ENCODE measurements at regions not wholly inside any gene's neighbourhood (a gene's known extent, or its start where the extent isn't known, plus 50 kb on each side); places are given as distances from the start of the nearest gene placed in this dataset.
"Not testable (repeated sequence)": the region's sequence is repeated elsewhere in the genome, so short reads cannot be mapped to it uniquely, and the experiment has no call there.

DNA sequence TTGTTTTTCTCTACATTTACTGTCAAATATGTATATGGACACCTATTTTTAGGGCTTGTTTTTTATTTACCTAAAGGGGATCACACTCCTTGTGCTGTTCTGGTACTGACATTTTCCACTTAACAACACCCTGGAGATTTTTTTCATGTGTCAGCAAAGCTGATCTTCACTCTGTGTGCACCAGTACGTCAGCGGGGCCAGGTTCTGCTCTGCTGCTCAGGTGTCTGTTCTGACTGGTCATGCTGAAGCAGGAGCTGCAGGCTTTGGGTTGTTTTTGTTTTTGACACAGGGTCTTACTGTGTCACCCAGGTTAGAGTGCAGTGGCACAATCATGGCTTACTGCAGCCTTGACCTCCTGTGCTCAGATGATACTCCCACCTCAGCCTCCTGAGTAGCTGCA is 81.9 kb upstream of the CCND2 start:
- DNase-seq (ENCODE audit: low read depth, low spot score): no peak
- Histone ChIP-seq H3K4me3 (ENCODE audit: low read depth, low read length) (no peak overlapping the region), H3K27me3 (ENCODE audit: control insufficient read depth, insufficient read depth, low read length) (no peaks in the 10 kb centered on the region), H3K9me3 (ENCODE audit: control insufficient read depth, insufficient read depth, low read length) (no peaks in the 10 kb centered on the region), H3K27ac (ENCODE audit: low read depth, low read length) (no peak overlapping the region)
- CTCF ChIA-PET: interaction anchor here (1.1 kb wide), 1 partner anchor 84 kb away, joined by 4 read pairs; no protein-coding TSS in a partner anchor
- POLR2A ChIA-PET: no interaction called here
- TF ChIP-seq, protein P1, sequence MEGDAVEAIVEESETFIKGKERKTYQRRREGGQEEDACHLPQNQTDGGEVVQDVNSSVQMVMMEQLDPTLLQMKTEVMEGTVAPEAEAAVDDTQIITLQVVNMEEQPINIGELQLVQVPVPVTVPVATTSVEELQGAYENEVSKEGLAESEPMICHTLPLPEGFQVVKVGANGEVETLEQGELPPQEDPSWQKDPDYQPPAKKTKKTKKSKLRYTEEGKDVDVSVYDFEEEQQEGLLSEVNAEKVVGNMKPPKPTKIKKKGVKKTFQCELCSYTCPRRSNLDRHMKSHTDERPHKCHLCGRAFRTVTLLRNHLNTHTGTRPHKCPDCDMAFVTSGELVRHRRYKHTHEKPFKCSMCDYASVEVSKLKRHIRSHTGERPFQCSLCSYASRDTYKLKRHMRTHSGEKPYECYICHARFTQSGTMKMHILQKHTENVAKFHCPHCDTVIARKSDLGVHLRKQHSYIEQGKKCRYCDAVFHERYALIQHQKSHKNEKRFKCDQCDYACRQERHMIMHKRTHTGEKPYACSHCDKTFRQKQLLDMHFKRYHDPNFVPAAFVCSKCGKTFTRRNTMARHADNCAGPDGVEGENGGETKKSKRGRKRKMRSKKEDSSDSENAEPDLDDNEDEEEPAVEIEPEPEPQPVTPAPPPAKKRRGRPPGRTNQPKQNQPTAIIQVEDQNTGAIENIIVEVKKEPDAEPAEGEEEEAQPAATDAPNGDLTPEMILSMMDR (IDR thresholded peaks at IDR 0.05; ENCODE audit: low read depth, low read length): no peak

DNA sequence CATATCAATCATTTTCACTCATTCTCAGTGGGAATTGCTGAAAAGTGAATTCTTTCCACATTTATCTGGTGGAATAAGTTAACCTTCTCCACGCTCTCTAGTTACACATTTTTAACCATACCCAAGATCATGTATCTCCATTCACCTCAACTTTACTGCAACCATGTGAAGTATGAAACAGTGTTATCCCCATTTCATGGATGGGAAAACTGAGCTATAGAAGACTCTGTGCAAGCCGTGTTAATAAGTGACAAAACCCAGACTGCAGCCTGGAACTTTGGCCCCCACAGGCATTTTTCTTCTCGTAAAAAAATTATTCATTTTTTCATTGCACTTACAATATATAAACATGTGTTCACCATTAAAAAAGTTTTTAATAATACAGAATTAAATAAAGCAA is 82.4 kb upstream of the CCND2 start:
- H3K4me3 ChIP-seq (ENCODE audit: low read depth, low read length): no peak overlapping the region
- H3K27me3 ChIP-seq (ENCODE audit: control insufficient read depth, insufficient read depth, low read length): no peaks in the 10 kb centered on the region
- POLR2A ChIA-PET: no interaction called here
- no peak for DNase-seq (ENCODE audit: low read depth, low spot score)
- CTCF ChIA-PET: no interaction called here
- H3K27ac ChIP-seq (ENCODE audit: low read depth, low read length): no peak overlapping the region
- H3K9me3 ChIP-seq (ENCODE audit: control insufficient read depth, insufficient read depth, low read length): no peaks in the 10 kb centered on the region
- TF ChIP-seq, protein P1 (IDR thresholded peaks at IDR 0.05; ENCODE audit: low read depth, low read length): no peak

DNA sequence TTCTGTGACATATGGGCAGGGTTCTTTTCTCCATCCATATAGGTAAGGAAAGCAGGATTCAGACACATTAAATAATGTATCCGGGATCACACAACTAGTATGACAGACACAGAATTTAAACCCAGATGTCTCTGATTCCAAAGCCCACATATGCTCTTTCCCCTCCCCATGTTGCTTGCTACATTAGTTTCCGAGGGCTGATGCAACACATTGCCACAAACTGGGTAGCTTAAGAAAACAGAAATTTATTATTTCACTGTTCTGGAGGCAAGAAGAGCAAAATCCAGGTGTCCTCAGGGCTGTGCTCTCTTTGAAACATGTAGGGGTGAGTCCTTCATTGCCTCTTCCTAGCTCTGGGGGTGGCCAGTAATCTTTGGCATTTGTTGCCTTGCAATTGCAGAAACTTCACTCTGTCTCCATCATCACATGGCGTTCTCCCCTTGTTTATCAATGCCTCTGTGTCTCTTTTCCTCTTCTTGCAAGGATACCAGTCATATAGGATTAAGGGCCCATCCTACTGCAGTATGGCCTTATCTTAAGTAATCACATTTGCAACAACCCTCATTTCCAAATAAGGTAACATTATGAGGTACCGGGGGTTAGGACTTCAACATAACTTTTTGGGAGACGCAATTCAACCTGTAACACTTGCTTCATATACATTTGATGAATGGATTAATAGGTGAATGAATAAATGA is 83.0 kb upstream of the CCND2 start:
- POLR2A ChIA-PET: no interaction called here
- Histone ChIP-seq H3K27me3 (ENCODE audit: control insufficient read depth, insufficient read depth, low read length) (no peaks in the 10 kb centered on the region), H3K27ac (ENCODE audit: low read depth, low read length) (no peak overlapping the region), H3K9me3 (ENCODE audit: control insufficient read depth, insufficient read depth, low read length) (no peaks in the 10 kb centered on the region), H3K4me3 (ENCODE audit: low read depth, low read length) (no peak overlapping the region)
- no peak for DNase-seq (ENCODE audit: low read depth, low spot score)
- CTCF ChIA-PET: no interaction called here
- TF ChIP-seq, protein P1 (IDR thresholded peaks at IDR 0.05; ENCODE audit: low read depth, low read length): no peak

DNA sequence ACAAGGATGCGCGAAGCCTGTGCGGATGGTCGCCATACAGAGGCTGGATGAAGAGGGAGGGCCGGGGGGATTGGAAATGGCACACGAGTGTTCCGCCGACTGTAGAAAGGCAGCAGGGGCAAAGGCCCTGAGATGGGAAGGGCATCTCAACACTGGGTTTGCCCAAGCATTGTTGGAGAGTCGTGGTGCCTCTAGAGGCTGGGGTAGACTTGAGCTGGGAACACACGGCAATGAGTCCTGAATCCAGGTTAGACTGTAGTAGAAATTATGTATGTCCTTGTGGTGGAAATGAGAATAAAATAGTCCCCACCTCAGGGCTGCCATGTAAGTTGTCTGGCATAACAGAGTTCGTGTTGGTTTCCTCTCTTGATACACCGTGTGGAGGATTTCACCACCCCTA is 83.8 kb upstream of the CCND2 start:
- DNase-seq (ENCODE audit: low read depth, low spot score): no peak

DNA sequence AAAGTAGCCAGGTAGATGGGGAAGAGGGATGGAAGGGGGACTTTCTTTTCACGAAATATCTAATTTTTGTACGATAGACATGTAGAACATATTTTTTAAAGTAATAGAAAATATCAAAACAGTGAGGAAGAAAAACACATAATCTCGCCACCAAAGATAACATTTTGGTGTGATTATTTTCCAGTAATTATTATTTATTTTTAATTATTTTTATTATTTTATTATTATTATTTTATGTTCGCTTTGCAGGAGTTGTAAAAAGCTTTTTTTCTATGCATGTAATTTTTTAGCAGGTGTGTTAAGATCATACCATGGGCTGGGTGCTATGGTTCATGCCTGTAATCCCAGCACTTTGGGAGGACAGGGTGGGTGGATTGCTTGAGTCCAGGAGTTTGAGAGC is 85.6 kb upstream of the CCND2 start:
- CTCF ChIA-PET: interaction anchor here (1.4 kb wide), 1 partner anchor 80 kb away, joined by 3 read pairs; no protein-coding TSS in a partner anchor
- no peaks in the 10 kb centered on the region for H3K9me3 ChIP-seq (ENCODE audit: control insufficient read depth, insufficient read depth, low read length)
- no peak overlapping the region for H3K4me3 ChIP-seq (ENCODE audit: low read depth, low read length)
- no peak overlapping the region for H3K27ac ChIP-seq (ENCODE audit: low read depth, low read length)
- TF ChIP-seq, protein P1 (IDR thresholded peaks at IDR 0.05; ENCODE audit: low read depth, low read length): no peak
- POLR2A ChIA-PET: no interaction called here
- no peaks in the 10 kb centered on the region for H3K27me3 ChIP-seq (ENCODE audit: control insufficient read depth, insufficient read depth, low read length)
- no peak for DNase-seq (ENCODE audit: low read depth, low spot score)

More for the DNA sequence above, 83.8 kb upstream of the CCND2 start:
- TF ChIP-seq, protein P1 (IDR thresholded peaks at IDR 0.05; ENCODE audit: low read depth, low read length): no peak
- Histone ChIP-seq H3K27me3 (ENCODE audit: control insufficient read depth, insufficient read depth, low read length) (no peaks in the 10 kb centered on the region), H3K9me3 (ENCODE audit: control insufficient read depth, insufficient read depth, low read length) (no peaks in the 10 kb centered on the region), H3K4me3 (ENCODE audit: low read depth, low read length) (no peak overlapping the region), H3K27ac (ENCODE audit: low read depth, low read length) (no peak overlapping the region)
- ChIA-PET CTCF (no interaction called here), POLR2A (no interaction called here)

DNA sequence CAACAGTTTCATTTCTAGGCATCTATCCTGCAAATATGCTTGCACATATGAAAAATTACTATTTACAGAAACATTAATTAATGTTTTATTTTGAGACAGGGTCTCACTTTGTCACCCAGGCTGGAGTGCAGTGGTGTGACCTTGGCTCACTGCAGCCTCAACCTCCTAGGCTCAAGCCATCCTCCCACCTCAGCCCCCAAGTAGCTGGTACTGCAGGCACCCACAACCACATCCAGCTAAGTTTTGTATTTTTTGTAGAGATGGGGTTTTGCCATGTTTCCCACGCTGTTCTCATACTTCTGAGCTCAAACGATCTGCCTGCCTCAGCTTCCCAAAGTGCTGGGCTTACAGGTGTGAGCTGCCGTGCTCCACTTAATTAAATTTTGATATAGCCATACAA is 86.2 kb upstream of the CCND2 start:
- H3K4me3 ChIP-seq (ENCODE audit: low read depth, low read length); DNase-seq (ENCODE audit: low read depth, low spot score); H3K27me3 ChIP-seq (ENCODE audit: control insufficient read depth, insufficient read depth, low read length); H3K27ac ChIP-seq (ENCODE audit: low read depth, low read length); H3K9me3 ChIP-seq (ENCODE audit: control insufficient read depth, insufficient read depth, low read length); POLR2A ChIA-PET: not testable (repeated sequence)
- CTCF ChIA-PET: interaction anchor here (1.4 kb wide), 1 partner anchor 80 kb away, joined by 3 read pairs; no protein-coding TSS in a partner anchor

Data from AG04450 (cell line).